Glomerular visceral epithelial cell (primary cell): ENCODE measurements at regions not wholly inside any gene's neighbourhood (a gene's known extent, or its start where the extent isn't known, plus 50 kb on each side); places are given as distances from the start of the nearest gene placed in this dataset.

Experiments used
- DNase-seq: peaks from one replicate; pipeline ENCODE4 v3.0.0-alpha.2; 2016; ENCODE audit errors: extremely low spot score

DNA sequence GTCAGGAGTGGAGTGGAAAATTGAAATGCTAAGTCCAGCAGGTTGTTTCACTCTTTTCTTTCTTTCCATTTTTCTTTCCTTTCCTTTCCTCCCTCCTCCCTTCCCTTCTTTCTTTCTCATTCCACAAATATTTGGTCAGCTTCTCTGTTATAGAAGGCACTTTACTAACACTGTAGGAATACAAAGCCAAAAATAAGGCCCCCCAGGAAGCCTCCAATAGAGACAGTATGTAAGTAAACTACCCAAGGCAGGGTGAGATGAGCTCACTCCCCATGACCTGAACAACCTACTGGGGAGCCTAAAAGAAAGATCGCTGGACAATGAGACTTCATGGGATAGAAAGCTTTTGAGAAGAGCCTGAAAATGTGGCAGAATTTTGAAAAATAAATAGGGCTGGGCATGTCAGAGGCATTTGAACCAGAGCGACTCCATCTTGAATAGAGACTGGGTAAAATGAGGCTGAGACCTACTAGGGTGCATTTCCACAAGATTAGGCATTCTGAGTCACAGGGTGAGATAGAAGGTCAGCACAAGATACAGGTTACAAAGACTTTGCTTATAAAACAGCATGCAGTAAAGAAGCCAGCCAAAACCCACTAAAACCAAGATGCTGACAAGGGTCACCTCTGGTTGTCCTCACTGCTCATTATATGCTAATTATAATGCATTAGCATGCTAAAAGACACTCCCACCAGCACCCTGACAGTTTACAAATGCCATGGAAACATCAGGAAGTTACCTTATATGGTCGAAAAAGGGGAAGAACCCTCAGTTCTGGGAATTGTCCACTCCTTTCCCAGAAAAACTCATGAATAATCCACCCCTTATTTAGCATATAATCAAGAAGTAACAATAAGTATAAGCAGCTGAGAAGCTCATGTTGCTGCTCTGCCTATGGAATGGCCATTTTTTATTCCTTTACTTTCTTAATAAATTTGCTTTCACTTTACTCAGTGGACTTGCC is 158.9 kb upstream of the EGFLAM start:
- no peak for DNase-seq

DNA sequence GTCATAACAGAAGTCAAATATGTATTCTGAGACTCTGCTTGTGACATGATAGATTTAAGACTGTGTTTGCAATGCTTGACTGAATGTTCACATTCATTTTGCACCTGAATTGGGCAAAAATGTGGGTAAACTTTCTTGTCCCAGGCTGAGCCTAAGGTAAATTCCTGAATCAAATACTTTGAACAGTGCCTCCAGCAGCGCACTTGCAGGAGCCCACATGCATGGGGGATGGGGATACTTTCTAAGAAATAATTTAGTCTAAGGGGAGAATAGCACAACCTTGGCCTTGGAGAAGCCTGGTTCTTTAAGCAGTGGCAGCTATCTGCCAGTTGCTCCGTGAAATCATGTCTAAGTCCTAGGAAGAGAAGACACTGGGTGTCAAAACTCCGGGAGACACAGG is 163.5 kb upstream of the EGFLAM start:
- DNase-seq, result no peak

DNA sequence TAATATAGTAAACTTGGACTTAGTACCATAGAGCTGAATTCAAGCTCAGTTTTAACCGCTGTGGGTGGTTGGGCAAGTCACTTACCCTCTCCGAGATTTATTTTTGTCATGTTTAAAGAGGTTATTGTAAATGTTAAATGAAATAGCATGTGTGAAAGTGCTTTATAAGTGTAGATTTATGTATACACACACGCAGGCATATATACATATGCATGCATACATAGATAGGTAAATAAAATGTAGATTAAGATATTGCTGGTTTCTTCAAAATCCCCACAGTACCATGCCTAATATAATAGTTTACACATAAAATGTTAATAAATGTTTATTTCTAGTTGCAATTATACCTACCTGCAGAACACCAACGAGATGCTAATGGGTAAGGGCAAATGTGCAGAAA is 164.5 kb upstream of the EGFLAM start:
- no peak for DNase-seq

DNA sequence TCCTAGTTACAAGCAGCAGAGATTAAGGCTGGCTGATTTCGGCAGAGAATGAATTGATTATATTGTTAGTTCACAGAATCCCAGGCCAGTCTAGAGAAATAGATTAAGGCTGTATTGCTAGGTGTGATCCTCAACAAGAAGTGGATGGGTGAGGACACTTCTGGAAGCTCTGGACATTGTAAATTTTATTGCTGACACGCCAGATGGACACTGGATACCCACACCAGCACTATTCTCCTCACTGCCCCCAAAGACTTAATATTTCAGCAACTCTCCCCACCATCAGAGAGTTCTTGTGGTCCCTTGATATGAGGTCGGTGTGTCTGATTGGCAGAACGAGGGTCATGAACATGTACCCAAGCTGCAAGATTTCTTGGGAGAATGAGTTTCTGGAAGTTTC is 171.6 kb upstream of the EGFLAM start:
- no peak for DNase-seq

DNA sequence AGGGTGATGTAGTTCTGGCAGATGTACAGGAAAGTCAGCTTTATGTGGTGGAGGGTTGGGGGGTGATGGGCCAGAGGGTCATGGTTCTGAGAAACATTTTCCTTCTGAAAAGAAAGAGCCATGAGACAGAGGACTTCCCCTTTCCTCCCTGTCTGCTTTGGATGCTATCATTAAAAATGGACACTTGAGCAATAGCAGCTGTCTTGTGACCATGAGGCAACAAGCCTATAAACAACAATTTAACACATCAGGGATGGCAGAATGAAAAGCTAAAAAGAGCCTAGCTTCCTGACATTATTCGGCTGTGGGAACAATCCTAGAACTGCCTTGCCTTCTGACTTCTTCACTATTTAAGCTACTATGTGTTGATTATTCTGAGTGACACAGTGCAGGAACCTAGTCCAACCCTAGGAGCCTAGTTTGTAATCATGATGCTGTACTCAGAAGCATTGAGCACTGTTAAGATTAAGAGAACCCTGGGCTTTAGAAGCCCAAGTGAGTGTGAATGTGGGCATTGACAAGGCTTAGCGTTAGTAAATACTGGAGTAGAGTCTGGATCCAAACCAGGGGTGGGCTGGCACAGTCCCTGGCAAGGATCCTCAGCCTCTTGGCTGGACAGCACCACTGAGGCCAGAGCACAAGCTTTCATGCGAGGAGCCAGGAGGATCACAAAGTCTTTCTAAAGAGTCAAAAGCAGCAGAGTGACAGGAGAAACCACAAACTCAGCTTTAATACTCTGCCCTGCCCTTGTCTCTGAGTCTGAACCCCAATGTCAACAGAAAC is 178.5 kb upstream of the EGFLAM start:
- no peak for DNase-seq

DNA sequence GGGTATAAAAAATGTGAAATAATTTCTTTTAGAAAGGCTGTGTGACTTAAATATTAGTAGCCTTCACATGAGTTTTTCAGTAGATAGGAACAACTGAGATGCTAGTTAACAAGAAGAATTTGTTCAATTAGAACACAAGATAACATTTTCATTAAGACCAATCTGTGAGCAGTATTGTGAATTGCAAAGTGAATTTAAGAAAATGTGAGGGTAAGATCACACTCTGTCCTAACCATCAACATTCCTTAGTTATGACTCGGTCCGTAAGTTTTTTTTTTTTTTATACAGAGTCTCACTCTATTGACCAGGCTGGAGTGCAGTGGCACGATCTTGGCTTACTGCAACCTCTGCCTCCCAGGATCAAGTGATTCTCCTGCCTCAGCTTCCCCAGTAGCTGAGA is 180.2 kb upstream of the EGFLAM start:
- DNase-seq, result peak; percentile 42

DNA sequence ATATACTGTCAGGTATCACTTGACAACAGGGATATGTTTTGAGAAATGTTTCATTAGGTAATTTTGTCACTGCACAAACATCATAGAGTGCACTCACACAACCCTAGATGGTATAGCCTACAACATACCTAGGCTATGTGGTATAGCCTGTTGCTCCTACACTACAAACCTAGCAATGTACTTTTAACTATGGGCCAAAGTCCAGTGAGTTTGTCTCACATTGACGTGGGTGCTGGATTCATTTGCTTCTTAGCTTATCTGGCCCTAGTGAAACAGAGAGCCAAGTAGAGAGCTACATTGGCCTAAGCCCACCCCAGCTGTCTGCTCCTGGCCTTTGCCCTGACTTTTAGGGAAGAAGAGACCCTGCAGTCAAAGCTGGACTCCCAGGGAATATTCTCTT is 180.7 kb upstream of the EGFLAM start:
- DNase-seq, result no peak

DNA sequence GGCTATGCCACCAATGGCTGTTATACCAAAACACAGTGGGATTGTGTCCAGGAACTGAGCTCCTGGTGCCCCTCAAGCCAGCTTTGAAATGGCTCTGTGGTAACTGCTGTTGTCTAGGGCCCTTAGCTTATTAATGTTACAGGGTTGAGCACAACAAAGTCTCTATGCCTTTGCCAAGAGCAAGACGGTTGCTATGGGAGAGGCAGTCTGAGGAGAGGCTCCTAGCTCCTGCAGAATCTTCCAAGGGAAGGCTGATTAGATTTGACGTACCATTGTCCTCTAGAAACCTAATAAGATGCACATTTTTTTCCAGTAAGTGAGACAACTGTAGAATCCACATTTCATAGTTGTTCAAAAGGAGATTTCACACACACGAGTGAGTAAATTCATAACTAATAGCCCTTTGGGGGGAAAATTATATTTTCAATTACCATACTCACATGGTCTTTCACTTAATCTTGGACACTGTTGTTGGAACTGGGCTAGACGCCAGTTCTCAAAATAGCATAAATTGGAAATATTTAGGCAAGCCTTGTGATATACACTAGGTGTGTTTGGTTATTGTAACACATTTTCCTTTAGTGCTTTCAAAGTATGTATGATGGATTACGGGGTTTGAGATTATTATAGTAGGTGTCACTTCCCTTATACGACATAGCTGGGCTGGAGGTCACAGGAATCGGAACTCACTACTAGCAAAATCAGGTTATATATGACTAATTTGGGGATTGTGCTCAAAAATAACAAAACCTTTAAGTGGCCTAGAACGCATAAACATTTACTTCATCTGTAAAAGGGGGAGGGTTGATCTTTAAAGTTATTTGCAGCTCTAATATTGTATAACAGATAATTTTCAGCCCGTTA is 186.3 kb upstream of the EGFLAM start:
- DNase-seq, result no peak

DNA sequence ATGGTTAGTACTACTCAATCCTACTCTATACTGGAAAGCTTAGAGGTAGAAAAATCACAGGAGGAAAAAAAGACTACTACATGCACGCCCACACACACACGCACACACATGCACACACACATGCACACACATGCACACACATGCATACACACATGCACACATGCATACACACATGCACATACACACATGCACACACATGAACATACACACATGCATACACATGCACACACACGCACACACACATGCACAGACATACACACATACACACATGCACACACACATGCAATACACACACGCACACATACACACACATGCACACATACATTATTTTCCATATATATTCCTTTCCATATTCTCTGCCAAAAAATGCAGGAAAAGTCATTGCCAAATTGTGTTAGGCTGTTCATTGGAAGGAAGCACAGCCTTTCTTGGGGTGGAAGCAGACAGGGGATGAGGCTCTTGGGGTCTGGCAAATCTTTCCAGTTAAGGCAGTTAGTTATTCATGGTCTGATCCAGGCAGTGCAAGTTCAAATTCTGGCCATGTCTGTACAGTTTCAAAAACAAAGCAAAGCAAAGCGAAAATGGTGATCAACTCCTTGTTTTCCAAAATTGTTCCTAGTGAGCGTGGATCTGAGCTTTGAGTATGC is 187.9 kb upstream of the EGFLAM start:
- no peak for DNase-seq

DNA sequence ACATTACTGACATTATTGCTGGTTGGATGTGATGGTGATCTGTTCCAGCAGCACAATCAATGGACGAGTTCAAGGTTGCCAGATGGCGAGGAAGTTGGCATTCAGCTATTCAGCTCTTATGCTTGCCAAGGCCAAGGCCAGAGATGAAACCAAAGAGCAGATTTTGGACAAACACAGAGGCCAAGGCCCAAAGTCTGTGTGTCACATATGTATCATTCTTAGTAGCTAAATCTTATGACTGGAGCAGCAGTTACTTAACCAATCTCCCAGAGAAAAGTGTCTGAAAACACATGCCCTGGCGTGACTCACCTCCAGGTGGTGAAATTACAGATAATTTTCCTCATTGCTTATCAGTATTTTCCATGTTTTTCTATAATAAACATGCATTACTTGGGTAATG is 189.0 kb upstream of the EGFLAM start:
- DNase-seq, result peak; percentile 50

DNA sequence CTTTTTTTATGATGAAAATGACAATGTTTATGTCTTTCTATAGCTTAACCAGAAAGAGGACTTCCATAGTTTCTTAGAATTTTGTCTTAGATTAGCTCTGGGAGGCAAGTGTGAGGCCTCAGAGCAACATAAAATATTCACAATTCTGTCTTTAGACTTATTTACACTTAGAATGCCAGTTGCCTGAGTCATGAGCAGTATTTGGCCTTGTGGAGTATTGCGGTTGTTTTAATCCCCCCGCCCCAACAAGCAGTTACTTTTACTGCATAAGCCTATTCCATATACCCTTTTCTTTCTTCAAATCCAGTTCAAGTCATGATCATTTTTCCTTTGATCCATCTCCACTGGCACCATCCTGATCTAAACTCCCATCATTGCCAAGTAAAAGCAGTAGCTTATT is 198.0 kb upstream of the EGFLAM start:
- peak; percentile 72 for DNase-seq

DNA sequence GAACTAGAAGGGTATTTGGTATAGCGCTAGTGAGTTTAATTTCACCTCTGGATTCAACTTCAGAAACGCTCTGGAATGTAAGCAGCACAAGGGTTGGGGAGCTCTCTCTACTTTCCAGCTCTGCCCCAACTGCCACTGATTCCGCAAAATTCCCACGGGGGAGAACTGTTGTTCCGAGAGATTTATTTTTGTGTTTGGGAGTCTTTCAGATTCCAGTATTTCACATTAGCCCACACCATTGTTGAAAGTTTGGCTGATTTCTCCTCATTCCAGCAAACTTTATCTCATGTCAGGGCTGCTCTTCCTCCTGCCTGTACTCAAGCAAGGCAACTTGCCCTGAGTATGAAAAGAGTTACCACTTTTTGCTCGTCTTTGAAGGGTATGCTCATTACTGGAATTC is 198.5 kb upstream of the EGFLAM start:
- no peak for DNase-seq

DNA sequence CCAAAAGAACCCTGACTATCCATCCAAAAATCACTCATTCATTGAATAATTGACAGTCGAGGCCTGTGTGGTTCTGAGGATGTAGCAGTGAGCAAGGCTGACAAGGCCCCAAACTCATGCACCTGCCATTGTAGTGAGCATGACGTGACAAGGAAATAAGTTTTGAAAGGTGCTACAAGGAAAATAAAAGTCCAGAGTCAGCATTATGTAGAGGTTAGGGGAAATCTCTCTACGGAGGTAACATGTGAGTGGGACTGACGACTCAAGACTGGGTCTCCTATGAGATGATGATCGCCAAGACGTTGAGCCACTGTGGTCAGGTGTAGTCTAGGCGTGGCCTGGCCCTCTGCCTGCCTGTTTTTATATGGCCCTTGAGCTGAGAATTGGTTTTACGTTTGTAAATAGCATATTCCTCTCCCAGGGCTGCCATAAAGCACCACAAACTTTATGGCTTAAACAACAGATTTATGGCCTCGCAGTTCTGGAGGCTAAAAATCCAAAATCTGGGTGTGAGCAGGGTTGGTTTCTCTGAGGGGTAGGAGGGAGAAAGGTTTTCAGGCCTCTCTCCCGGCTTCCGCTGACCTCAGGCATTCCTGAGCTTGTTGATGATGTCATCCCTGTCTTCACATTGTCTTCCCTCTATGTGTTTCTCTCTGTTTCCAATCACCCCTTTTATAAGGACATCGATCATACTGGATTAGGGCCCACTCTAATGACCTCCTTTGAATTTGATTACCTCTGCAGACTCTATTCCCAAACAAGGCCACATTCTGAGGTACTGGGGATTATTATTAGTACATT is 206.4 kb upstream of the EGFLAM start:
- no peak for DNase-seq

DNA sequence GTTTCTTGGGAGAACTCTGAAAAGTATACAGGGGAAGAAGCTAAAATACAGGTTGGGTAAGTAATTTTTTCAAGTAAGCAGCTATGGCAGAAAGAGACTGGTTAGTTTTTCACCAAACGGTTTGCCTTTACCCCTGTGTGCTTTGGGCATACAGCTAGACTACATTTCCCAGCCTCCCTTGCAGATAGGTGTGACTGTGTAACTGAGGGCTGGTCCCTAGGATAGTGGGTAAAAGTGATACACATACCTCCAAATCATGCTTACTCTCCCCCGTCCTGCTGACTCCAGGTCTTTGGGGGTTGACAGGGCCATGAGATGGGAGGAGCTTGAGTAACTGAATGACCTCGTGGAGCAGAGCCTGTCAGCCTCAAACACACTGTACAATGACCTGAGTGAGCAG is 208.6 kb upstream of the GDNF start:
- no peak for DNase-seq

DNA sequence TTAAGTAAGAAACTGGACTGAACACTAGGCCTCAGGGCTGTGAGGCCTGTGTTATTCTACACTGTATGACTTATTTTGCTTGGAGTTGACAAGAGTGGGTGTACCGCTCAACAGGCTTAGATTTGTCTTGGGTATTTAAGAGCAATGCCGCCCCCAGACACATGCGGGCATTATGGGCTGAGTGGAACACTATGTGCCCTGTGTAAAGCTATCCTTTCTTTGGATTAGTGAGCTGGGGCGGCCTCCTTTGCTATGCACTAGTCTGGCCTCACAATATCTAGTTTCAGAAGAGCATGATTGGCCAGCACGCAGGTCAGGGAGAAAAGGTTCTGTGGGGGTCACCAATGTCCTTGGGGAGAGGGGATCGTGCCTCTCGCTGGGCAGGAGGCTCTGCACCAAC is 206.3 kb upstream of the GDNF start:
- DNase-seq, result no peak

DNA sequence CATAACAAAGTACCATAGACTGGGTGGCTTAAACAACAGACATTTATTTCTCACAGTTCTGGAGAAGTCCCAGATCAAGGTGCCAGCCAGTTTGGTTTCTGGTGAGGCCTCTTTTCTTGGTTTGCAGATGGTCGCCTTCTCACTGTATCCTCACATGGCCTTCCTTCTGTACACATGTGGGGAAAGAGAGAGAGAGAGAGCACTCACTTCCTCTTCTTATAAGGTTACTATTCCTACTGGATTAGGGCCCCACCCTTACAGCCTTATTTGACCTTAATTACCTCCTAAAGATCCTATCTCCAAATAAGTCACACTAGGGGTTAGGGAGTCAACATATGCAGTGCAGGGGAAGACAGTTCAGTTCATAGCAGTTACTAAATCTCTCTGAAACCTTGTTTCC is 205.6 kb upstream of the GDNF start:
- DNase-seq, result no peak

DNA sequence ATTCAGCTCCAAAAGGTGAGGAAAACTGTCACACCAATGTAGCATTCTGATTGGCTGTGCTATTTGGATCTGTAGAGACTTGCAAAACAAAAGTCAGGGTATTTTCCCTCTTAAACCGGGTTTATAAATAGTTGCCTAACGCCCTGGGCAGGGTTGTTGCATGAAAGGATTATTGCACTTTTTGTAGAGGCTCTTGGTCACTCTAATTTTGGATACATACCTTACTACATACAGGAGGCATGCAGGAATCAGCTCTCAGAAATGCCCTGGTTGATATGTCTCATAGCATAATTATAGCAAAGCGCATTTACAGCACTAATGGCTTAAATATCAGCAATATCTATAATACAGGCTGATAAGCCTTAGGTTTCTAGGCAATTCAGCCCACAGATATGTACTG is 200.0 kb upstream of the GDNF start:
- DNase-seq, result no peak

DNA sequence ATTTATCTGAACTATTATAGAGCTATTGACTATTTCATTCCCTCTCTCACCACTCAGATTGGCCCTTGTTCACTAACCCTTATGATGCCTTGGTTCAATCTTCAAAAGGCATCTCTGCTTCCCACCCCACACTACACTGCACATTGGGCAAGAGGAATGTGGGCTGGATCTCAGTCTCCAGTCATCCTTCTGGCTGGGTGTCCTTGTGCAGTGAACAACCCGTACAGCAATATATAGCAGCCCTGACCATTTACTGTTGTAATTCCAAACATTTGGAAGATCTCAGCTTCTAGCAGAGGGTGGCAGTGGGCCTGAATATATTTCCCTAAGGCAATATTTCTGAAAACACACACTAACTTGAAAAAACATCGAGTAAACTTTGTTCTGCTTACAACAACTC is 199.2 kb upstream of the GDNF start:
- DNase-seq, result no peak

DNA sequence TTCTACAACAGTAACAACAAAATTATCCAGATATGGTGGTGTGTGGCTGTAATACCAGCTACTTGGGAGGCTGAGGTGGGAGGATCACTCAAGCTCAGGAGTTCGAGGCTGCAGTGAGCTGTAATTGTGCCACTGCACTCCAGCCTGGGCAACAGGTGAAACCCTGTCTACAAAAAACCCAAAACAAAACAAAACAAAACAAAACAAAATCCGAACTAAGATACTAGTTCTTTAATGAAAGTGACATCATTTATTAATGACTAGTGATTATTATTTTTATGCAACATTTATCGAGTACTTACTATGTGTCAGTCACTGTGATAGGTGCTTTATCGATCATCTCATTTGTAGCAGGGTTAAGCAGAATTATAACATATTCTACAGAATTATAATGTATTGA is 196.9 kb upstream of the GDNF start:
- no peak for DNase-seq

DNA sequence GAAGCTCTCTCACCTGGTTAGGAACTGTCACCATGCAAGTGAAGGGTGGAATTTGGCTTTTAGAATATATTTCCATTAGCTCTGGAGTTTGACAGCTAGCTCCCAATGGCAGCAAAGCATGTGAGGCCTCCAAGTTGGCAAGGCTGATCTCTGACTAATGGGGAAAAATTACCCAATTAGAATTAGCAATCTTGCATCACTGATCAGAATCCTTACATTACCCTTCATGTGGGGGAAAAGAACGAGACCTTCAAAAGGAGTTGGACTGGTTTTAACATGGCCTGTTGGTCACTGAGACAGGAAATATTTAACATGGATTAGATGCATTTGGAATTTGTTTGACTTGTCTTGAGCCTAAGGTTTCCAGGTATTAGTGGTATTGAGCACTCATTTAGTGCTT is 192.3 kb upstream of the GDNF start:
- DNase-seq, result no peak

DNA sequence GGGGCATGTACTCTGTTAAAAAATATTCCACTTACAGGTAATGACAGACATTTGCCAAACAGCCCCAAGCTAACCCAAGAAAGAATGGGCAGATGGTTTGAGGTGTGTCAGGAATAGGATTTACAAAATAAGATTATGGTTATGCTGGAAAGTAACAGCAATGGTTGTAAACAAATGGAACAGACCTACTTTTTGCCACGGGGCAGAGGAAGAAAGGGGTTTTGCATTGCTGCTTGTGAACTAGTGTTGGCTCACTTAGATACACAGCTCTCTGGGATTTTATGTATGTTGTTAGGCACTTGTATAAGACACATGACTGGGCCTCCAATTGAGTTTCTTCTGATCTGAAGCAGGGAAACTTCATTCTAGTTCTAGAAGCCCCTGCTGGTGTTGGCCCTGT is 191.5 kb upstream of the GDNF start:
- no peak for DNase-seq
